GM19239 (cell line): ENCODE measurements at regions not wholly inside any gene's neighbourhood (a gene's known extent, or its start where the extent isn't known, plus 50 kb on each side); places are given as distances from the start of the nearest gene placed in this dataset.
A peak's percentile ranks its signal among the peaks of the same experiment; 100 is the strongest.

Experiments used
- DNase-seq: peaks from one replicate; pipeline ENCODE4 v3.0.0; 2011; ENCODE audit warnings: low spot score; ENCODE audit not compliant: insufficient read length
- FAIRE-seq: peaks from 2 replicates; lab custom pipeline; 2011; peaks lifted over from hg19 to GRCh38; lab: Jason Lieb, UNC

DNA sequence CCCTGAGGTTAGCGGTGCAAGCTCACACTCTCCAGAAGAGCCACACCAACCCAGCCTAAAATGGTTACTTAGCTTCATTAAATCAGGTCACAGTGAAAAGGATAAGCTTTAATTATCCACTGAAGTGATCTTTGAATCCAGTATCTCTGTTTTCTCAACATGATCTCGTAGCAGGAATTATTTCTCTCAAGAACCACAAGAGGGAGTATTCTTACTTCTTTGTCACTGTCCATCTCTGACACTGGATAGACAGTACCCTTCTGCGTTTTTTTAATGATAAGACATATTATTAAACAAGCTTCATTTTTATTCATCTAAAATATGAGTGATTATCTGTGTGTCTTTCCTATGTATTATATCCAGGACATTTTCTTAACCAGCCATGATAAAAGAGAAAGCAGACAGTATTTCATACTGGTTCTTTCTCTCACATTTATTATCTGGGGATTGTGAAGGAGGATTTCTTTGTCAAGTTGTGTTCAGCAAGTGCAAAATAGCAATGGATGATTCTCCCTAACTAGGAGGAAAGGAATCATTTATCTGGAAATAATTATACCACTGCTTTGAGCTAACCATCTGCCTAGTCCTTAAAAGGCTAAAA is 105.4 kb upstream of the CCDC54 start:
- FAIRE-seq (peak; percentile 84), DNase-seq (peak; percentile 6)

DNA sequence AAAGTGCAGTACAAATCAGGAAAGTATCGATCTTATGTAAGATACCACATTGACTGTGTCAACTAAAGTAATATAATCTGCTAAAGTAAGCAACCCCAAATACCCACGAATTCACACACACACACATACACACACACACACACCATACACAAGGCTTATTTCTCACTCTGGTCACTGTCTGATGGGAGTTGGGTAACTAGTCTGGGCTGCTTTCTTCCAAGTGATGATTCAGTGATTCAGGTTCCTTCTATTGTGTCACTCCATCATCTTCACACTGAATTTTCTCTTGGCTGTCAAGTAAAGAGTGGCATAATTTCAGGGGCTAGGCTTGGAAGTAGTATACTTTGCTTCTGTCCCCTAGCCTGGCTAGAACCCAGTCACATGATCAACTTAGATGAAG is 104.8 kb upstream of the CCDC54 start:
- FAIRE-seq (no peak), DNase-seq (no peak)

DNA sequence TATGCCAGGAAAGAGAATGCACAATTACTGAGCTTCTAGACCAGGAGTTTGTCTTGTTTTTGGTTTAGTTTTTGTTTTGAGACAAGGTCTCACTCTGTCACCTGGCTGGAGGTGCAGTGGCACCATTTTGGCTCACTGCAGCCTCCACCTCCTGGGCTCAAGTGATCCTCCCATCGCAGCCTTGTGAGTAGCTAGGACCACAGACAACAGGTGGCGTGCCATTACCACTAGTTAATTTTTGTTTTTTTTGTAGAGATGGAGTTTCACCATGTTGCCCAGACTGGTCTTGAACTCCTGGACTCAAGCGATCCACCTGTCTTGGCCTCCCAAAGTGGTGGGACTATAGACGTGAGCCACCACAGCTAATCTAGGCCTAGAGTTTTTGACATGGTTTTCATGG is 104.4 kb upstream of the CCDC54 start:
- no peak for DNase-seq
- no peak for FAIRE-seq

- no peak for DNase-seq
- FAIRE-seq = no peak
These were observed 103.5 kb upstream of the CCDC54 start for GRCh38 chr3:107273771-107274170.

DNA sequence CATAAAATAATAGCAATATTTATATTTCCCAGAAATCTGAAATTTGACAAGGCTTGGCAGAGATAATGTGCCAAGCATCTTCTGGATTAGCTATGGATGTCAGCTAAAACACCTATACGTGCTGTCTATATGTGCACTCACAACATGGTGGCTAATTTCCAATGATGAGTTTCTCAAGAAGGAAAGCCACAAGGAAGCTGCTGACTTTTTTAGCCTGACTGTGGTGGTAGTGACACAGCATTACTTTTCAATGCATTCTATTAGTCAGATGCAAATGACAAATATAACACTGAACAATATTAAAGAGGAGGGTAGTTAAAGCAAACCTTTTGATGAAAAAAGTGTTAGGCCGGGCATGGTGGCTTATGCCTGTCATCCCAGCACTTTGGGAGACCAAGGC is 101.7 kb upstream of the CCDC54 start:
- no peak for FAIRE-seq
- DNase-seq = no peak

- DNase-seq (no peak), FAIRE-seq (no peak)
These were observed 93.3 kb upstream of the CCDC54 start for GRCh38 chr3:107283948-107284347.

GRCh38 chr3:107284612-107285011 is 92.6 kb upstream of the CCDC54 start:
- no peak for FAIRE-seq

DNA sequence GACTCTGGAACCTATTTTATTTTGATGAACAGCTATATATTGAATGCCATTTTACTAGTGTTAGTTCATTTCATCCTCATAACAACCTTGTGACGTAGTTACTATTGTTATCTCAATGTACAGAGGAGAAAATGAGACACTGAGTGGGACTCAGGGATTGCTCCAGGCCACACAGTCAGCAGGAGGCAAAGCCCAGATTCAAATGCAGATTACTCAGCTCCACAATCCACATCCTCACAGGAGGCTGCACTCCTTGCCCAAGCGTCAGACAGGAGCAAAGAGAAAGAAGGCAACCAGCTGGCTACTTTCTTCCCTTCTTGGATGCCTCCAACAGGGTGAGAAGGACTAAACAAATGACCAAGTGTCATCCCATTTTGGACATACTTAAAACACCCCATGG is 92.0 kb upstream of the CCDC54 start:
- FAIRE-seq = no peak
- no peak for DNase-seq

More at GRCh38 chr3:107284612-107285011, 92.6 kb upstream of the CCDC54 start:
- DNase-seq = no peak

GRCh38 chr3:107289354-107289753 is 87.9 kb upstream of the CCDC54 start:
- FAIRE-seq (no peak), DNase-seq (no peak)

GRCh38 chr3:107294117-107294516 is 83.1 kb upstream of the CCDC54 start:
- no peak for FAIRE-seq
- DNase-seq = no peak

- DNase-seq (no peak), FAIRE-seq (no peak)
These were observed 79.6 kb upstream of the CCDC54 start for GRCh38 chr3:107297597-107297996.

DNA sequence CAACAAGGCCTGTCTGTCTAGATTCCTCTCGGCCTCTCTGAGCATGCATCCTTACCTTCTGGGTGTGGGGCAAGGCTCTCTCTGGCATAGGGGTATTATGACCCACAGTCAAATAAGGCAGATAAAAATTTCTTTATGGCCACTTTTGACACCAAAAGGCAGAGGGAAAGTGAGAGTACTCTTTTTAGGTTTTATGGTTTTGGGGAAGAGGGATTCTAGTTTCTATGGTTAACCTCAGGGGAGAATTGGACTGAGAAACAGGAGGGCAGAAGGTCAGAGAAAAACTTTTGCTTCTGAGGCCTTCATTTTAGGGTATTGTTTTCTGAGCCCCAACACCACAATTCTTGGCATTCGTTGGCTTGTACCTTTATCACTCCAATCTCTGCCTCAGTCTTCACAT is 70.0 kb upstream of the CCDC54 start:
- no peak for DNase-seq
- FAIRE-seq = no peak

- FAIRE-seq = no peak
- no peak for DNase-seq
These were observed 68.5 kb upstream of the CCDC54 start for GRCh38 chr3:107308716-107309115.

- DNase-seq (no peak), FAIRE-seq (no peak)
These were observed 67.9 kb upstream of the CCDC54 start for GRCh38 chr3:107309312-107309711.

- DNase-seq = no peak
- no peak for FAIRE-seq
These were observed 63.5 kb upstream of the CCDC54 start for GRCh38 chr3:107313711-107314110.

DNA sequence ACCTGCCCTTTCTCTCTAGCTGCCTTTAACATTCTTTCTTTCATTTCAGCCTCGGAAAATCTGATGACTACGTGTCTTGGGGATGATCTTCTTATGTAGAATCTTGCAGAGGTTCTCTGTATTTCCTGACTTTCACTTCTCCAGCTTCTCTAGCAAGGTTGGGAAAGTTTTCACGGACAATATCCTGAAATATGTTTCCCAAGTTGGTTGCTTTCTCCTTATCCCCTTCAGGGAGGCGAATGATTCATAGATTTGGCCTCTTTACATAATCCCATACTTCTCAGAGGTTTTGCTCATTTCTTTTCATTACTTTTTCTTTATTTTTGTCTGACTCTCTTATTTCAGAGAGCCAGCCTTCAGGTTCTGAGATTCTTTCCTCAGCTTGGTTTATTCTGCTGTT is 62.1 kb upstream of the CCDC54 start:
- no peak for DNase-seq
- FAIRE-seq = no peak

- DNase-seq (no peak), FAIRE-seq (no peak)
These were observed 53.5 kb upstream of the CCDC54 start for GRCh38 chr3:107323723-107324122.

DNA sequence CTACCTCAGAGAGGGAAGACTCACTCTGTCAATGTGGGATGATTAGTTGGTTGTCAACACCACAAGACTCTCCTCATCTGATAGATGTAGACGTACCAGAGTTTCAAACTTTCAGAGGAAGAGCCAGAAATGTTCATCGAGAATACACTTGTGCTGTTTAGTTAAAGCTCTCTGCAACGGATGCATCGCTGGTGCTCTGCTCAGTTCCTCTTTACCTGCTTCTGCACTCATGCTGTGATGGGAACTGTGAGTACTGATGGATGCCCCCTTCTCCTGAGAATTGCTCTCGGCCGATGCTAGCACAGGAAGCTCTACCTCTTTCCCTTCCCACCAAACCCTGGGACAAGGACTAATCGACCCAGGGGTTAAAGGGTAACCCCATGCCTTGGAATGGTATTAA is 51.8 kb upstream of the CCDC54 start:
- no peak for DNase-seq
- no peak for FAIRE-seq
